Sigmoid colon (tissue), 4 donors: ENCODE measurements at regions not wholly inside any gene's neighbourhood (a gene's known extent, or its start where the extent isn't known, plus 50 kb on each side); places are given as distances from the start of the nearest gene placed in this dataset.

ENCODE experiments used
- CTCF ChIP-seq, 4 experiments: fragments of 450-650 bp in 3 of 4; fragments of 200-600 bp in 1 of 4; IDR thresholded peaks; one replicate each; pipeline ENCODE4 v1.5.1; 2016 to 2019; ENCODE audit warnings: antibody characterized with exemption in 4 of 4, mild to moderate bottlenecking in 3 of 4, moderate library complexity in 2 of 4
- EP300 ChIP-seq, 4 donors: sonication (generic); formaldehyde crosslinking; IDR thresholded peaks; one replicate each; pipeline ENCODE4 v1.6.1; 2017; ENCODE audit warnings: antibody characterized with exemption in 4 of 4
- POLR2AphosphoS5 ChIP-seq, 4 donors: sonication (generic); formaldehyde crosslinking; IDR thresholded peaks; one replicate each; pipeline ENCODE4 v1.6.1; 2017; ENCODE audit warnings: antibody characterized with exemption in 4 of 4

GRCh38 chr4:111579767-111580166, 565.5 kb upstream of the FAM241A start:
- TF ChIP-seq POLR2AphosphoS5 (IDR thresholded peaks at IDR 0.05) (no peak), CTCF (IDR thresholded peaks at IDR 0.05) (no peak), EP300 (IDR thresholded peaks at IDR 0.05) (no peak)
